HG02840 (cell line): ENCODE measurements at regions not wholly inside any gene's neighbourhood (a gene's known extent, or its start where the extent isn't known, plus 50 kb on each side); places are given as distances from the start of the nearest gene placed in this dataset.

Experiments
- ATAC-seq: cut with Tn5 transposase; IDR thresholded peaks from one replicate; pipeline ENCODE4 v1.9.1; 2021; ENCODE audit warnings: mild to moderate bottlenecking, moderate library complexity, moderate number of reproducible peaks; ENCODE audit not compliant: unreplicated experiment, low FRiP score

DNA sequence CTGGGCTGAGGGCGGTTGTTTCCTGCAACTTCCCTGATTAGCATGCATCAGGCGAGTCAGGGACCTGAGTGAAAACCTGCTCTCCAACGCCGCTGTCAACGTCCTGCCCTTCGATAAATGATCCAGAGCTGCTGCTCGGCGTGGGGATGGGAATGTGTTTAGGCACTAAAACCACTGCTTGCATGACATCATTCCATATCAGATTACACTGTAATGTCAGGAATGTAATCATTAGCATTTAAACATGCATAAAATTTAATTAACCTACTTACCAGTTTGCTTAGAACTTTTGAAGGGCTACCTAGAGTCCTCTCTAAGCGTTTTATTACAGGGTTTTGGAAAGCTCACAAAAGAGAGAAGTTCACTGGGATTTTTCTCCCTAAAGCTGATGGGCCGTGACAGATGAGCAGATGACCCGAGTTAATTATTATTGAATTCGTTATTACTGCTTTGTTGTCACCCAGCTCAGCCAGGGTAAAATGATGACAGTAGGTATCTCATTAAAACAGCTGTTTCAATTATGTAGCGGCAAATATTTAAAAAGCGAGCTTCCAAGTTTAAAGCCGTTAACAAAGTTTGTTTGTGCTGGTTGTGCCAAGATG, 685.6 kb upstream of the SALL3 start:
- ATAC-seq, result no peak

GRCh38 chr18:78295262-78295661, 684.4 kb upstream of the SALL3 start:
- ATAC-seq, result no peak

DNA sequence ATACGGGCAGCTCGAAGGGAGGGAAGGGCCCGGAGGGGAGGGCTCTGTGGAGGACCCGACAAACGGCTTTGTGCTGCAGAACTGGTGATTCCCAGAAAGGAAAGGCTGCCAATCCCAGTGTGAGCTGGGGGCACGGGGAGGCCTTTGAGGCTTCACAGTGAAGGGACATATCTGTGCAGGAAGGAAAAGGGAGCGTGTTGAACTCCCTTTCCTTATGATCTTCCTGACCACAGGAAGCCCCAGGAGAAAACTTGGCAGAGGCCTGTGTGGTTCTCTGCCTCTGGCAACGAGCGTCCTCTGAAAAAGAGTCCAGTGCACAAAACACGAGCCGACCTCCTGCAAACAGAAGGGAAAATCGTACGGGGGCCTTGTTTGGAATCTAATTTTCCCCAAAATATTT, 683.5 kb upstream of the SALL3 start:
- ATAC-seq, result no peak

- no peak for ATAC-seq
Observed at GRCh38 chr18:78297048-78297447, 682.6 kb upstream of the SALL3 start.

DNA sequence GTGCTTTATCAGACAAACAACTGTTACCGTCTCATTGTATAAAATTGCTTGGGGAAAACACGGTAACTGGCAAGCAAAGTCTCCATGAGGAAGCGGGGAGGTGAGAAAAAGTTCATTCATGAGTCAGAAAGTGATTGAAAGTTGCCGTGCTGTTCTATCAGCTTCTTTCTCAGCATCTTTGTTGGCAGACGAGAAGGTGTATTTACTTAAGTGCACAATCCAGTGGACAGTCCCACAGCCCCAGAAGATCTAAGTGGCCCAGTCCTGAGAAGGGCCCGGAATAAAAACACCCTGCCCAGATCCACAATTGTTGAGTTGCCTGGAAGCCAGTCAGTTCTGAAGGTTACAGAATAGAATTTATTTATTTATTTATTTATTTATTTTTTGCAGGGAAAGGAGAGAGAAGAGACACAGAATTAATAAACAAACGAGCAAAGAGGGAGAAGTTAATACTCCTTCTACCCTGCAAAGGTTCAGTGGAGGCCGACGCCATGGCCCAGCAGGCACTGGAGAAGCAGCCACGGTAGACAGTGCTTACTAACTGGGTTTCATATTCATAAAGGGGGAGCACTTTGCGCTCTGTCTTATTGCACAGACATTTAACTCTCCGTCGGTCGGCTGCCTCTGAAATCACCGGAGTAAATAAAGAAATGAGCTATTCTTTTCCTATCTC, 676.0 kb upstream of the SALL3 start:
- ATAC-seq, result no peak

DNA sequence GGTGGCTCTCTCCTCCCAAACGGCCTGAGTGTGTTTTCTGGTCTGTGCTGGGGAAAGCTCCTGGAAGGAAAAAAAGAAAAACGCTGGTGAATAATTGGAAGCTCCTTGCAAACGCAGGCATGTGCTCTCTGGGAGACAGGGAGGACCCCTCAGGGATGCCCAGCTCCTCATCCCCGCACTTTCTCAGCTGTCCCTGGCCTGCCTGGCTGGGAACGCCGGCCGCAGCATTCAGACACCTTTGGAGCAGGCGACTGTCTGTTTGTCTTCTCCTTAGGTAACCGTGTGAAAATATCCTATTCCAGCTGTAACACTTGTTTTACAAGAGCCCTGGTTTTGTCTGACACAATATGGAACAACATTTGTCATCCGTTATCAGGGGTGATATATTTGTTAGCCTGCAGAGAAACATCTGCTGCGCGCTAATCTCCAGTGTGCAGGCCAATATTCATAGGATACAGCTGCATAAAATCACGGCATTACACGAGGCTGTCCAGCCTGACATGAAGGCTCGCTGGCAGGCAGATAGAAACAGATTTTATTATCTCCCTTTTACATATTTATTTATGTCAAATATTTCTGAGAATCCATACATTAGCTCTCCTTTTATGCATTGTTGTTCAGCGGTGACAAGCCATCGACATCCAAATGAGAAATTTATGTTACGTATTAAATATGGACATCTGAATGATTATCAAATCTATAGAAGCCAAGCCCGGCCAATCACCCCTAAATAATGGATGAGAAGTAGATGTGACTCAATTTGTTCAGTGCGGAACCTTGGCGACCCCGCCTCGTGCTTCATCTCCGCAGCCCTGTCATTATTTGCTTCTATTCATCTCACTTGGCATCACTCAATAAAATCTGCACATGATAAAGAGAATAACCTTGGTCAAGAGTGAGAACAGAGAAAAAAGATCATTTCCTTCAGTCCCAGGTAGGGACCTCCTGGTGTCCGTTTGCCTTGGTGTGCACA, 675.1 kb upstream of the SALL3 start:
- ATAC-seq, result no peak

- ATAC-seq, result no peak
Observed at GRCh38 chr18:78305789-78306188, 673.8 kb upstream of the SALL3 start.

DNA sequence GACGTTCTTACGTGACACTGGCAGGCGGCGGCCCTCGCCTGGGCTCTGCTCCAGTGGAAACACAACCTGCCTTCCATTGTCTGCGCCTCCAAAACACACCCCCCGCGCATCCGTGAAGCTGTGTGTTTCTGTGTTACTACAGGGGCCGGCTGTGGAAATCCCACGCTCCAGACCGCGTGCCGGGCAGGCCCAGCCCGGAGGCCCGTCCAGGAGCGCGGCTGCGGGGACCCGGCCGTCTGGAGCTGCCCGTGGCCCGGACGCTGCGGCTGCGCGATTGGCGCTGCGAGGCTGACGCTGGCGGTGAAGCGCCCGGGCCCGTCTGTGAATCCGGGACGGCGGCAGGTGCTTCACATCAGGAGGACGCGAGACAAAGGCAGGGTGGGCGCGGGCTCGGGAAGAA, 670.3 kb upstream of the SALL3 start:
- ATAC-seq, result no peak

DNA sequence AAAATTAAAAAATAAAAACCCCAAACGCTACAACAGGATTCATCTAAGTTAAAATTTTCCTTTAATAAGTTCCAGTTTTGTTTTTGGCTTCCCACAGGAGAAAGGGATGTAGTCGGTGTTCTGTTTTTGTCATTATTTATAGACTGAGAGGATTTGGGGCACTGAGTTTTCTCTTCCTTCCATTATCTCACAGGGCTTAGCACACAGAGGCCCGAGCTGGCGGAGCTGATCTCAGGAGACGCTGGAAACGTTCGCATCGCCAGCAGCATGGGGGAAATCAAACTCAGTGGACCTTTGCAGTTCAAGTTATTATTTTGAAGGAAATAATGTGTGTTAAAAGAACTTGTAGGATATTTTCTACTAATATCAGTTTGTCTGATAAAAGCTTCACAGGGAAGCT, 669.7 kb upstream of the SALL3 start:
- no peak for ATAC-seq

GRCh38 chr18:78319264-78319663, 660.4 kb upstream of the SALL3 start:
- no peak for ATAC-seq

- no peak for ATAC-seq
Observed at GRCh38 chr18:78319961-78320360, 659.7 kb upstream of the SALL3 start.

GRCh38 chr18:78321402-78321801, 658.2 kb upstream of the SALL3 start:
- no peak for ATAC-seq

DNA sequence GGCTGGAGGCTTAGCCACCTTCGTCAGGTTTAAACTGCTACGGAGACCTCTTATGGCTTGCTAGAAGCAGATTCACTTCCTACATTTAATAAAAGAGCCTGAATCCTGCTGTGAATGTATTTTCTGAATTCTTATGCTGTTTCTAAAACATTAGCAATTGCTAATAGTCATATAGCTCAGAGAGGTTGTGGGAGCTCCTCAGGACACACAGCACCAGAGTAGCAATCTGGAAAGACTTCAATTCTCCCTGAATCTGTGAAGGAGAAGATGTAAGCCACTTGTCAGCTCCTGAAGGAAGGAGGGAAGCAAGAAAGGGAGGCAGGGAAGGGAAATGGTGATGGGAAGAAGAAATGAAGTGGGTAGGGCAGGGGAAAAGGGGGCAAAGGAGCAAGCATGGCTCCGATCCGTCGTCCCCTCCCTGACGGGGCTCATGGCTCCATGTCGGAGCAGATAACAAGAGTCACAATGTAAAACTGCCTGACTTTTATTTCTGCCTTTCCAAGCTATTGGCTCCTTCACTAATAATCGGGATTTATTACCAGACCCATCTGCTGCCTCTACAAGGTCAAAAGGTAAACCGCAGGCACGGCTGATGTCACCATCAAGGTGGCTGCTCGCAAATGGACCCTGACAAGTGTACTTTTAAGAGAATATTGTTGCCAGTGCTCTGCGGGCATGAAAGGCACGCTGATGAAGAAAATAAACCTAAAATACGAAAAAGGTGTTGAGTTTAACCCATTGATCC, 656.0 kb upstream of the SALL3 start:
- ATAC-seq, result no peak

DNA sequence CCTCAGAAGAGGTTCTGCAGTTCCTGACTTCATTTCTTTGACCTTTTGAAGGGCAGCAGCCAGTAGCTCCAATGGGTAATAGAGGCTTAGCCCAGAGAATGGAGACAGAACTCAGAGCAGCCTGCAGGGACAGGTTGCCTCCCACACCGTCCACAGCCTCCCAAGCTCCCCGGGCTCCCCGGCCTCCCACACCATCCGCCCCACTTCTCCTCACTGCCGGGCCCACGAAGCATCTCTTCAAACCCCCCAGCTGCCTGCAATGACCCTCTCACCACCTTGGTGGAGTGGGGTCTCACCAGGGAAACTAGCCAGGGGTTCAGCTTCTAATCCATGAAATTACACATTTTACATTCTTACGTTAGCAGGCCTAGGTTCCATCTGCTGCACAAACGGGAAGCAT, 652.0 kb upstream of the SALL3 start:
- ATAC-seq, result no peak

DNA sequence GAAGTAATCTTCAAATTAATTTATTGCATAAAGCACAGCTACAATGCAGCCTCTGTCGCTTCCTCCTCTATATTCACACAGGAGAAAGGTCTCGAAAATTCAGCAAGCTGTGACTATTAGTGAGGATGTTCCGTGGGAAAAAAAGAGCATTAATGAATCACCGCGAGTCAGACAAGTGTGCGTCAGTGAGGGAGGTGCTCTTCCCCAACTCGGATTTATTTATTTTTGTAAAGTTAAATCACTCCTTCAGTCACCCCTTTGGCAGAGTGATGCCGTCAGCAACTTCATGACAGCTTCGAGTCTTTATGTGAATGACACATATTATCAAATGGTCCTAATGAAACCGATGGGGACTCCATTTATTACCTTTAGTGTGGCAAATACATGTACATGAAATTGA, 648.9 kb upstream of the SALL3 start:
- no peak for ATAC-seq

- ATAC-seq, result no peak
Observed at GRCh38 chr18:78352910-78353309, 626.7 kb upstream of the SALL3 start.

DNA sequence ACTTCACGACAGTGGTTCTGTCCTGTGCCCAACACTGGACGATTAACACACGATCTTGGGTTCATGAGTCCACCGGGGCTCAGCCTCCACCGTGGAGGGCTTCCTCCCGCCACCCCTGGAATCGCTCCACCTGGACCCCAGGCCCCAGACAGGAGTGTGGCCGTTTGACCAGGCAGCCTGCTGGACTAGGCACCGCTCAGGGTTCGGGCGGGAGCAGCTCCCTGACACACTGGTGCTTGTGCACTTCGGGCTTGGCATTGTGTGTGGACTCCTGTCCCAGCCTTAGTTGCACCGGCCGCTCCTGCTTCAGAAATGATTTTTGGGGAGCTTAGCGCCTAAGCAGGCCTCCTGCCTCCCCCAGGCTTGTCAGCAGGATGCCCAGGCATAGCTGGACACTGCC, 617.4 kb upstream of the SALL3 start:
- no peak for ATAC-seq

DNA sequence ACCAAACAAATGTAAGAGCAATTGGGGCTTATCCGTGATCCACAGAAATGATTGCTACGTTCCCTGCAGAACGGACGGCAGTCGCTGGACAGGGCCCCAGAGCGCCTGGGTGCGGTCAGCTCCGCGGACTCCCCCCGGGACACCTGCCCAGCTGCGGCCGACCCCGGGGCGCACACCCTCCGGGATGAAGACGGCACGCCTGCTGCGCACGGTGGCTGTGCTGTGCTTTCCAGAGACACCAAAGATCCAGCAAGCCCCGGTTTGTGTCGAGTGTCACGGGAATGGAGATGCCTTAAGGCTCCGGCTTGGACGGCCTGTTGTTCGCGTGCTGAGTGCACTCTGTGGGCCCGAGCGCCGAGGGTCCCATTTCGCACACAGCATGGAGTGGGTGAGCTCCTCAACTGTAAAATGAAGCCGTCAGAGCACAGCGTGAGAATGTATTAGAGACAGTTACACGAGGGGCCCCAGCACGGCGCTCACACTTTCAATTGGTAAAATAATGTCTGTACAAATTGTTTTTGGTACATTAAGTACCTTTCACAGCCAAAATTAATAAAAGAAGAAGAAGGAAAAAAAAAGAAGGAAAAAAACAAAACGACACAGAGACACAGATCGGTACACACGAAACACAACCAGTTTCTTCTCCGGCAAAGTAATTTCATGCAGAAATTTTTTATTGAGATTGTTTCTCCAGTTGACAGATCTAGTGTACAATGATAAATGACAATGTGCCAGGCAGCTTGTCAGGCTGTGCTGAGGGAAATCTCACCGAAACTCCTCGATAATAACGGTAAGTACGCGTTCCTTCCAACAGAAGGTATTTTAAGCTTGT, 615.8 kb upstream of the SALL3 start:
- ATAC-seq, result no peak

- ATAC-seq, result no peak
Observed at GRCh38 chr18:78364388-78364960, 615.1 kb upstream of the SALL3 start.

GRCh38 chr18:78367996-78368395, 611.6 kb upstream of the SALL3 start:
- no peak for ATAC-seq
